GM18505 (cell line): ENCODE measurements at regions not wholly inside any gene's neighbourhood (a gene's known extent, or its start where the extent isn't known, plus 50 kb on each side); places are given as distances from the start of the nearest gene placed in this dataset.

Source experiments
- ATAC-seq: cut with Tn5 transposase; IDR thresholded peaks from one replicate; pipeline ENCODE4 v1.9.1; 2021; ENCODE audit not compliant: unreplicated experiment
- POLR2A ChIP-seq: IDR thresholded peaks from 4 replicates; pipeline ENCODE4 v1.6.1; 2011; ENCODE audit warnings: borderline replicate concordance; ENCODE audit not compliant: insufficient read depth, insufficient read length; ENCODE audit errors: extremely low read depth

DNA sequence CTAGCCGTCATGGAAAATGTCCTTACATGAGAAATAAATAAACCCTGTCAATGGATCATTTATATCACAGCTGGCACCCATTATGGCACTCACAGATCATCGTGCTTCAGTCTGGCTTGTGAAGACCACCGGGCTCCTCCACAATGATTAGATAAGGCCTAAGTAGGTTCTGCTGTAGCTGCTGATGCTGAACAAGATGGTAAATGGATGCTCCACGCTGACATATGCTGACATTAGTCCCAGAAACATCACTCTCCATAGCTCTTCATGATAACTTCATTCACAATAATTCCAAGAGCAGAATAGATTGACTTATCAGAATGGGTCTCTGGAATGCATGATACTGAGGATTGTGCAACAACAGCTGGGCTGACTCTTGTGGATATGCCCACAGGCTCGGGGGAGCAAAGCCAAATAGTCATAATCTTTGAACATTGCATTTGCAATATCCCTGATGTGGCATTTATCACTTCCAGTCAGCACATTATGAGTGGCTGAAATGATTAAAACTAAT lies 63.8 kb upstream of the RXFP2 start:
- no peak for TF ChIP-seq POLR2A
- ATAC-seq, result no peak

DNA sequence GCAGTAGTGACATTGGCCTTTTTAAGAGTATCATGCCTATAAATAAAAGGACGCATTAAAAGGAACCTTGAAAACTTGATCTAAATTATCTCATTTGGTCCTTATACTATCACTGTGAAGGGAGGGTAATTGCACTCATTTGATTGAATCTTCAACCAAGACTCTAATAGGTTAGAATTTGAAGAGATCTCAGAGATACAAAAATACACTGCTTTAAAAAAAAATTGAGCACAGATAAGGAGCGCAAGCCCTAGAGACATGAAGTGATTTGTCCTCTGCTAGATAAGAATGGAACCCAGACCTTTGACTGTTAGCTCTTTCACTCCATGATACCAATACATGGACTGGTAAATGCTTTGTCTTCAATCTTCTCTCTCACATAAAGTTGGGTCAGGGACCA lies 58.2 kb upstream of the RXFP2 start:
- no peak for ATAC-seq
- TF ChIP-seq POLR2A, result no peak

DNA sequence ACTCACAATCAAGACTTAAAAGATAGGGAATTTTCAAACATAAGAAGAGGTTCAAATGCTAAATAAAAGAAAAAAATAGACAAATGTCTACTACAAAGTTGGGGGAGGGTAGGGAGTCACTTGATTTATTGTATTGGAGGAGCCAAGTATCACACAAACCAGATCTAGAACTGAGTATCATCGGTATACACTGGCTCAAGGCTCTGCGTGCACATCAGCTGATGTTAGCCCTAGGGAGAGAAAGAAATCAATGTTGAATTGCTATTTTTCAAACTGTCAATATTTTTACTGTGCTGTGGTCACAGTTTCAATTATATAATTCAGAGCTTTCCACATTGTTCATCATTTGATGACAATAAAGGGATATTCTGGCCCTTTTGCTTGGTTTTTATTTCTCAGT lies 54.9 kb upstream of the RXFP2 start:
- no peak for TF ChIP-seq POLR2A
- no peak for ATAC-seq

DNA sequence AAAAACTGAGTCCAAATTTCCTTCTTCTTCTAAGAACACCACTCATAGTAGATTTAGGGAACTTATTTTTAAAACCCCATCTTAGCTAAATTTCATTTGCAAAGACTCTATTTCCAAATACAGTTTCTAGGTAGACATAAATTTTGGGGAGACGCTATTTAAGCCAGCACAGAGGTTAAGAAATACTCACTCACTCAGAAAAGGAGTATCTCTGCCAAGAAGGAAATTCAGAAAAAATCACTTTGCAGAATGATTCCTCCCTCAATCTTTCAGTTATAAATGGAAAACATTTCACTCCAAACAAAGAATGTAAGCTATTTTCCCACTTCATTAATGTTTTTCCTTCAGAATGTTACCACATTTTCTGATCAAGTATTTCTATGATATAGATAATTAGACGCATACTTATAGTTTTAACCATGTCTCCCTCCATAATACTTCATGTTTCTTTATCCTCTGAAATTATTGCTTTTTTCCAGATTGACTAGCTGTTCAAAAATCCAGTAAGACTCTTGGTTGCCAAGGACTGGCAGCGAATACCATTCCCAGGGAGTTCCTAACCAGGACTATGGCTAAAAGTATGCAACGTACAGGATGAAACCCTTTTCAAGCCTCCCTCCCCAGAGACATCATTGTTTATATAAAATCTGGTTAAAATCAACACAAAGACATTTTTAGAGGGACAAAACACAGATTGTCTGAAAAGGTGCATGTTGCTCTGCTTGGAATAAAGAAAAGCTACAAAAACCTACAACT lies 52.5 kb upstream of the RXFP2 start:
- TF ChIP-seq POLR2A, result no peak
- ATAC-seq, result no peak
